ENCODE measurements at regions not wholly inside any gene's neighbourhood (a gene's known extent, or its start where the extent isn't known, plus 50 kb on each side); places are given as distances from the start of the nearest gene placed in this dataset.

DNA sequence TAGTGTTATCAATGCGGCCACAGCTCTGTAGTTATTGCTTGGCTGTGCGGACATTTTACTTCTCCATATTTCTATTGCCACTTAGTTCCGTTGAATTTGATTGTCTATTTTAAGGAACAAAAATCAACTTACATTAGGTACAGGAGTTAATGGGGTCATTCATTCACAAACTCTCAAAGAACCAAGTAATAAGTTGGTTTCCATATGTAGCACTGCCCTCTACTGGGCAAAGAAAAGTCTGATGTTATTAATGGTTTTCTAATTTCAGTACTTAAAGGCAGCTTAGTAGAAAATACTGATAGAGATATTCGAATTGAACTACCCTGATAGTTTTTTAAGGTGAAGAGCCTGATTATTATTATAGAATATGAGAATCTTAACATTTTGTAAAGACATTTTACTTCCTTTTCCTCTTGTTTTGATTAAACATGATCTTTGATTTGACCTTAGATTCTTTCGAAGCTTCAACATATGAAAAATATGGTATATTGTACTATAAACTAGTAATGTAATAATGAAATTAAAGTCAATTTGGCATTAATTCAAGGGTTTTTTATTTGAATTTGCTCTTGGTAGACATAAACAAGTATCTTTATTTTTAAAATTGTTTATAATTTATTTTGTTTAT is 119.5 kb upstream of the CTNND2 start:
- TF ChIP-seq, protein P1, sequence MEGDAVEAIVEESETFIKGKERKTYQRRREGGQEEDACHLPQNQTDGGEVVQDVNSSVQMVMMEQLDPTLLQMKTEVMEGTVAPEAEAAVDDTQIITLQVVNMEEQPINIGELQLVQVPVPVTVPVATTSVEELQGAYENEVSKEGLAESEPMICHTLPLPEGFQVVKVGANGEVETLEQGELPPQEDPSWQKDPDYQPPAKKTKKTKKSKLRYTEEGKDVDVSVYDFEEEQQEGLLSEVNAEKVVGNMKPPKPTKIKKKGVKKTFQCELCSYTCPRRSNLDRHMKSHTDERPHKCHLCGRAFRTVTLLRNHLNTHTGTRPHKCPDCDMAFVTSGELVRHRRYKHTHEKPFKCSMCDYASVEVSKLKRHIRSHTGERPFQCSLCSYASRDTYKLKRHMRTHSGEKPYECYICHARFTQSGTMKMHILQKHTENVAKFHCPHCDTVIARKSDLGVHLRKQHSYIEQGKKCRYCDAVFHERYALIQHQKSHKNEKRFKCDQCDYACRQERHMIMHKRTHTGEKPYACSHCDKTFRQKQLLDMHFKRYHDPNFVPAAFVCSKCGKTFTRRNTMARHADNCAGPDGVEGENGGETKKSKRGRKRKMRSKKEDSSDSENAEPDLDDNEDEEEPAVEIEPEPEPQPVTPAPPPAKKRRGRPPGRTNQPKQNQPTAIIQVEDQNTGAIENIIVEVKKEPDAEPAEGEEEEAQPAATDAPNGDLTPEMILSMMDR (IDR thresholded peaks at IDR 0.05), result peak in 1 of 4 experiments; percentile 34
- no peak for TF ChIP-seq POLR2A (IDR thresholded peaks at IDR 0.05)

Data from sigmoid colon (tissue), 3 donors.